COLO668 (cell line): ENCODE measurements at regions not wholly inside any gene's neighbourhood (a gene's known extent, or its start where the extent isn't known, plus 50 kb on each side); places are given as distances from the start of the nearest gene placed in this dataset.
"Not testable (repeated sequence)": the region's sequence is repeated elsewhere in the genome, so short reads cannot be mapped to it uniquely, and the experiment has no call there.

Source experiments
- DNase-seq: peaks from one replicate; lab custom pipeline; 2025; ENCODE audit not compliant: unreplicated experiment; lab: John Stamatoyannopoulos, UW

DNA sequence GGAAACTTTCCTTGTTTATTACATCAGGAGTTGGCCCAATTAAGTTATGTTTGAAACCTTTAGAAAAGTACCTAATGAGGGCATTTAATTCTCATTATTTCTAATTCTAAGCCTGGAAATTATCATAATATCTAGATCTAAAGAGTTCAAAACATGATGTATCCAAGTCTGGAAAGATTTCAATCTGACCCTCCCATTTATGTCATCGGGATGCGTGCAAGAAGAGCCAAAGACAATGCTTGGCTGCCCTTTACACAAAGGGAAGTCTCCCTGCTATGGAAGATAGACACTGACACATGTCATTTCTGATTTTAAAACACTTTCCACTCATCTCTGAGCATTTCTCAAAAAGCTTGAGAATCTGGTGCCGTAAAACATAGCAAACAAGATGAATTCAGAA is 222.4 kb downstream of the ANTXR2 start:
- no peak for DNase-seq

DNA sequence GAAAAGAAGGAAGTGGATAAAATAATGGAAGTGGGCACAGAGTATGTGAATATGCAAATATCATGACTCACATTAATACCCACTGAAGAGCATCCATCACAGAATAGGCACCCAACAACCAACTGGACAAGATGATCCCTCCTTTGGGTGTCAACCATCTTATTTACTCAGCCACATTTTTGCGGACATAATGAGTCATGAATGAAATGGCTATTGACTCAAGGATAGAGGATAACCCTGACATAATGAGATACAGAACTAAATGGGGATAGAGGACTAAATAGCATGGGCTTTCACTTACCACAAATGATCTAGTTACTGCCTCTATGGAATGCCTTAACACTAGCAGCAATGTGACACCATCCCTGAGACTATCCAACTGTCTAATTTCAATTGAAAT is 224.7 kb downstream of the ANTXR2 start:
- peak; percentile 20 for DNase-seq

DNA sequence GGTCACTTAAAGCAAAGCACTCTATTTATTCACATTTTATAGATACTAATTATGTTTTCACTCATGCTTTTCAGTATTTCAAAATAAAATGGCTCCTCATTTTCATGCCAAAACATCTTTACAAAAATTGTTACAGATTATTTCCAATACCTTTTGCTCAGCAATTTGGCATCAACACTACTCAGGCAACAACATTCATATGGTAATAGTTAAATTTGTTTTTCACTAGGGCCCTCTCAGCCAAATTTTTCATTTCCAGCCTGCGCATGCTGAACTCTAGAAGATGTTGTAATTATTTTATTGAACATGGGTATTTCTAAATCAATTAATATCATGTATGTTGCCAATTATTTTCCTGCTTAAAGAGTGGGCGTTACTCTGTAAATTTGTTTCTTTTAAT is 225.6 kb downstream of the ANTXR2 start:
- DNase-seq, result no peak

DNA sequence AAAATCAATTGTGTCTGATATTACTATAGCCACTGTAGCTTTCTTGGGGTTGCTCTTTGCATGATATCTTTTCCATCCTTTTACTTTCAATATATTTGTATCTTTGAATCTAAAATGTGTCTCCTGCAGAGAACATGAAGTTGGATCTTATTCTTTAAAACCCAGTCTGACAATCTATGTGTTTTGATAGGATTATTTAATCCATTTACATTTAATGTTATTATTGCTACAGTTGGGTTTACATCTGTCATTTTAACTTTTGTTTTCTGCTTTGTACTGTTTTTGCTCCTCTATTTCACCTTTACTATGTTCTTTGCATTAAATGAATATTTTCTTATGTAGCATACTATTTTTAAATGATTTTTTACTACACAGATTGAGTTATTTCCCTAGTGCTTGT is 230.9 kb downstream of the ANTXR2 start:
- no peak for DNase-seq

DNA sequence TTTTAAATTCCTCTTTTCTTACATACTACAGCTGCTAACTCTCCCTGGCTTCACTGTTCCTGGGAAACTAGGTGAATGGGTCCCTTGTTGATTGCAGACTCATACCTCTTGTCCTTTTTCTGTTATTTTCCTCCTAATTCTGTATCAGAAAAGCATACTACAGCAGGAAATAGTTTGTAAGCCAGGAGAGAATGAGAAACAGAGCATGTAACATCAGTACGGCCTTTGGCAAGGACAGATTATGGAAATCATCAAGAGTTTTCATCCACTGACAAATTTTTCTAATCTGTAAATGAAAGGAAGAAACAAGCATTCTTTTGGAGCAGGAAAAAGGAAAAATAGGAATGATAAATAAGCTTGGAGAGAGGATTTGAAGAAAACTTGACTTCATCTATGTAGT is 239.2 kb downstream of the ANTXR2 start:
- DNase-seq, result no peak

DNA sequence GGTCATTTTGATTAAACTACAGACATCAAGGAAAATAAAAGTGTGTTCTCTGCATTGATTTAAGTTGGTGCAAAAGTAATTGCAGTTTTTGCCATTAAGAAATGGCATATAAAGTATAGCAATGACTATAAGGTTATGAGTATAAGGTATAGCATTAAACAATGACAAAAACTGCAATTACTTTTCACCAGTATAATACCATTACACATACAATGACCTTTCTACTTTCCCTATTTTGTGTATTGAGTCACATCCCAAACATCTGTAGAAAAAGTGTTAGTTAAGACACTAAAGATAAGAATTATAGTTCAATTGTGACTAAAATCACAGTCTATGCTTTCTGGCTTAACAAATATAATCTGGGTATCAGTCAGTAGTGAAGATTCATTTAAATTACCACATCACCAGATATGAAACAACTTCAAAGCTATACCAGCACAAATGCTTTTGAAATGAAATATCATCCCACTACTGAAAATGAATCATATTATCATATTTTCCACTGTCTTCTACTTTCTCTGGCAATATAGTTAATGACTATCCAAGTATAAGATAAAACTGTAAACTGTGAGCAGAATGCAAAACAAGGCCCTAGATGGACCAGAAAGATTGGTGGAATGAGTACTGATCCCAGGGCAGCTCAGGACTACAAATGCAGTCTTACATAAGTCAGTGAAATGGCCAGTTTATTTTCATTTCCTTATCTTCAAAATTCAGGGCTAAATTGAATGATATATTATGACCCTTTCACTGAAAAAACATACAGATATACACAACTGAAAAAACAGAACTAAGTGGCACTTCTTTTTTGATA is 241.1 kb downstream of the ANTXR2 start:
- no peak for DNase-seq

DNA sequence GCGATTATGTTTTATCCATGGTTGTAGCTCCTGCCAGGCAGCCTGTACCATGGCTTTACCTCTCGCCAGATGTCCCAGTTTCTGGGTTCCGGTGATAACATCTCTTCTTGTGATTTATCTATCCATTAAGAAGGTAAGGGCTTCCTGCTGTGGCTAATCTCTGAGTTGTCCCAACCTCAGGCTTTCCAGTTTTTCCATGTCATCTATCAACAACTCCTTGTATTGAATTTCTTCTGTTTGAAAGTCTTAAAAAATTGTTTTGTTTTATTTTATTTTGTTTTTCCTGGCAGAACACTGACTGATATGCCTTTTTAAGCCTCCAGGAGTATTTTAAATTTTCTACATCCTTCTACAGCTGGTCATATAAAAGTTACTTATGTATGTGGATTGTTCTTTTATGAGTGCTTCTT is 241.9 kb downstream of the ANTXR2 start:
- no peak for DNase-seq

DNA sequence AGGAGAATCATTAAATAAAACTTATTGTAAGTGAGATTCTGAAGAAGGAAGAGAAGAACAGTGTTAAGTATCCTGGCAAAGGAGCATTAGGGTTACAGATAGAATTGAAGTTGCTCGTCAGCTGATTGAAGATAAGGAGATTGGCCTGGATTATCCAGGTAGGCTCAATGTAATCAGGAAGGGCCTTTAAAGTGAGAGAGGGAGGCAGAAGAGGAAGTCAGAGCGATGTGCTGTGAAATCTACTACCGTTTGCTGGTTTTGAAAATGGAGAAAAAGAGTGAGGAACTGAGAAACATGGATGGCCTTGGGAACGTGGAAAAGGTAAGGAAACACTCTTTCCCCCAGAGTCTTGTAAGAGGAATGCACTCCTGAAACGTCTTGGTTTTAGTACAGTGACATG is 245.7 kb downstream of the ANTXR2 start:
- DNase-seq, result no peak

DNA sequence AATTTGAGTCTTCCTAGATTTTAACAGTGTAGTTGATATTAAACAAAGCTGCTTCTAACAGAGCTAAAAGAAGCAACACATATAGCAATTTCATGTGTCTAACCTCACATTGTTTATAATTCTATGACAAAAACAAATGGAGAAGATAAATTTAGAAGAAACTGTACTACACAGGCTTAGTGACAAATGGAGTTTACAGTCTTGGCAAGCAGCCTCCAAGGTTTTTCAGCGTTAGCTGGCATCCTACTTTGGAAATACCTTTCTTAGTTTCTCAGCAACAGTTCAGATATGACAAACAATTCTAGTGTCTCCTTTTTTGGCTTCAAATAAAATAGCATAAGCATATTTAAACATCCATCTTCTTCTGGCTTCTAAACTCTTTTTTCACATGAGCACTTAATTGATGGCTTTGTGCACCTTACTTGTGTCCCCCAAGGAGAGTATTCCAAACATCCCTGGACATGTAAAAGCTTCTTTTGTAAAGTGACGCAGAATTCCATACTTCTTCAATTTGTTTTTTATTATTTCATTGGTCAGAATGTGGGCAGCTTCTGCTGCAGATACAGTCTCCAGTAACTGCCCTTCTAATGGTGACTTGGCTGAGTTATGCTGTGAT is 249.8 kb downstream of the ANTXR2 start:
- DNase-seq, result no peak

DNA sequence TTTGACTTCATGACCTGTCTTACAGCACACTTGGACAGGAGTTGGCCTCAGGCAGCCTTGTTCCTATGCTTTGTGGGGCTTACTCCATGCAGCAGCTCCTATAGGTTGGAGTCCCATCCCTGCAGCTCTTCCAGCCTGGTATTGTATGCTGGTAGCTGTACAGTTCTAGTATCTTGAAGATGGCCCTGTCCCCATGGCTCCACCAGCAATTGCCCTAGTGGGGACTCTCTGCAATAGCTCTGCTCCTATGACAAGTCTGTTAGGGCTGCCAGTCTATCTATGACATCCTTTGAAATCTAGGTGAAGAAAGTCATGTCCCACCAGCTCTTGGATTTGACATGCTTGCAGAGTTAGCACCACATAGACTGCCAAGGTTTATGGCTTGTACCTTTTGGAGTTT is 252.6 kb downstream of the ANTXR2 start:
- no peak for DNase-seq

DNA sequence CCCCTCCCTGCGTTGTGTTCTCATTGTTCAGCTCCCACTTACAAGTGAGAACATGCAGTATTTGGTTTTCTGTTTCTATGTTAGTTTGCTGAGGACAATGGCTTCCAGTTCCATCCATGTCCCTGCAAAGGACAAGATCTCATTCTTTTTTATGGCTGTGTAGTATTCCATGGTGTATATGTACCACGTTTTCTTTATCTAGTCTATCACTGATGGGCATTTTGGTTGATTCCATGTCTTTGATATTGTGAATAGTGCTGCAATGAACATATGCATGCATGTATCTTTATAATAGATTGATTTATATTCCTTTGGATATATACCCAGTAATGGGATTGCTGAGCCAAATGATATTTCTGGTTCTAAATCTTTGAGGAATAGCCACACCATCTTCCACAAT is 265.1 kb downstream of the ANTXR2 start:
- DNase-seq, result not testable (repeated sequence)

DNA sequence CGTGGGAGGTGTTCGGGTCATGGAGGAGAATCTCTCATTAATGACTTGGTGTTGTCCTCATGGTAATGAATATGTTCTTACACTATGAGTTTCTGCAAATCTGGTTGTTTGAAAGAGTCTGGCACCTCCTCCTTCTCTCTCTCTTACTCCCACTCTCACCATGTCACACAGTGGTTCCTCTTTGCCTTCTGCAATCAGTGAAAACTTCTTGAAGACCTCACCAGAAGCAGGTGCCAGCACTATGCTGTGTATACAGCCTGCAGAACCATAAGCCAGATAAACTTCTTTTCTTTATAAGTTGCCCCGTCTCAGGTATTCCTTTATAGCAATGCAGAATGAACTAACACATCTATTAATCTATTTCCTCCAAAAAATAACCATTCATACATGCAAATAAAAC is 275.0 kb downstream of the ANTXR2 start:
- DNase-seq, result no peak

DNA sequence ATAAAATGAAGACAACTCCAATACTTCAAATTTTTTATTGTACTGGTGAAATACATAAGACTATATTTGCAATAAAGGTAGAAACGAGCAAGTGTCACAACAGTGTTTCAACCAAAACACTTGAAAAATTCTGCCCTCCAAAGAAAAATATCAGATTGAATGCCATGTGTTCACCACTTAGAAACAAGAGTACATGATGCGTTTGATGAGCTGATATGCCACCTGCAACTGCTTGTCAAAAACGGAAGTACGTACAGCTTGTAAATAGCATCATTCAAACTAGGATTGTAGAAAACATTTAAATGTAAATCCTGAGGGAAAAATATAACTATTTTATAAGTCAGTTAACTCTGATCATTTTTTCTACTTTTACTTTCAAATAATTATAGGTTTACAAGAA is 276.1 kb downstream of the ANTXR2 start:
- DNase-seq, result no peak

DNA sequence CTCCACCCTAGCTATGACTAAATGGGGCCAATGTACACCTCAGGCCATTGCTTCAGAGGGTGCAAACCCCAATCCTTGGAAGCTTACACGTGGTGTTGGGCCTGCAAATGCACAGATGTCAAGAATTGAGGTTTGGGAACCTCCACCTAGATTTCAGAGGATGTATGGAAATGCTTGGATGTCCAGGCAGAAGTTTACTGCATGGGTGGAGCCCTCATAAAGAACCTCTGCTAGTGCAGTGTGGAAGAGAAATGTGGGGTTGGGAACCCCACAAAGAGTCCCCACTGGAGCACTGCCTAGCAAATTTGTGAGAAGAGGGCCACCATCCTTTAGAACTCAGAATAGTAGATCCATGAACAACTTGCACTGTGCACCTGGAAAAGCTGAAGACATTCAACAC is 284.1 kb downstream of the ANTXR2 start:
- DNase-seq, result no peak

DNA sequence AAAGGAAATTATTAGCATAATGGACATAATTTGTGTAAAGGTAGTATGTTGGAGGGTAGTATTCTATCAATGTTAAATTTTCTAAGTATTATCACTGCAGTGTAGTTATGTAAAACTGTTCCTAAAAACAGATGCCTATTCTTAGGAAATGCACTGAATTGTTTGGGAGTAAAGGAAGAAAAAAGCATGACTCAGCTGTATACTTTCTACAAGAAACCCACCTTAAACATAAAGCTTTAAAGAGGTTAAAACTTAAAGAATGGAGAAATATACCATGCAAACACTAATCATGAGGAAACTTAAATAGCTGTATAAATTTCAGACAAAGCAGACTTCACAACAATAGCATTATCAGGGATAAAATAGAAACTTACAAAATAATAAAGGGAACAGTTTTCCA is 292.9 kb downstream of the ANTXR2 start:
- DNase-seq, result no peak

DNA sequence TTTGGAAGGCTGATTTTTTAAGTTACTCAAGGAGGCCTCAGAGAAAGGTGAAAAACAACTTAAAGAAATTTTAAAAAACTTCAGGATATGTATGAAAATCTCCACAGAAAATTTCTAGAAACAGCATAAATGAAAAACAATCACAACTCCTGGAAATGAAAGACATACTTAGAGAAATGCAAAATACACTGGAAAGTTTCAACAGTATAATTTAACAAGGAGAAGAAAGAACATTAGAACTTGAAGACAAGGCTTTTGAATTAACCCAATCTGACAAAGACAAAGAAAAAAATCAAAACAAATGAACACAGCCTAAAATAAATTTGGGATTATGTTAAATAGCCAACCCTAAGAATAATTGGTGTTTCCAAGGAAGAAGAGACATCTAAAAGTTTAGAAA is 300.5 kb downstream of the ANTXR2 start:
- DNase-seq, result no peak

DNA sequence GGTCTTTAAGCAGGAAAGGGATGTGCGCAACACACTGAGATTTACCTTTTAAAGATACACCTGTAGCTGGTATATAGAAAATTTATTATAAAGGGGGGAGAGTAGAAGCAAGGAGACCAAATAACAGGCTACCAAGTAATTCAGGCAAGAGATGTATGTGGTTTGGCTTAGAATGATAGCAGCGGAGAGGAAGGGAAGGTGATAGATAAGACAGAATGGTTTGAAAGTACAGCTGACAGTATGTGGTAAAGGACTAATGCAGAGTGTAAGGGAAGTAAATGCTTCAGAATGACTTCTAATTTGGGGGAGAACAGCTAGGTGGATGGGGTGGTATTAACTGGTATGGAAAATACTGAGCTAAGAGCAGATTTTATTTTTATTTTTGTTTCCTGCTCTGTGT is 308.9 kb downstream of the ANTXR2 start:
- no peak for DNase-seq

DNA sequence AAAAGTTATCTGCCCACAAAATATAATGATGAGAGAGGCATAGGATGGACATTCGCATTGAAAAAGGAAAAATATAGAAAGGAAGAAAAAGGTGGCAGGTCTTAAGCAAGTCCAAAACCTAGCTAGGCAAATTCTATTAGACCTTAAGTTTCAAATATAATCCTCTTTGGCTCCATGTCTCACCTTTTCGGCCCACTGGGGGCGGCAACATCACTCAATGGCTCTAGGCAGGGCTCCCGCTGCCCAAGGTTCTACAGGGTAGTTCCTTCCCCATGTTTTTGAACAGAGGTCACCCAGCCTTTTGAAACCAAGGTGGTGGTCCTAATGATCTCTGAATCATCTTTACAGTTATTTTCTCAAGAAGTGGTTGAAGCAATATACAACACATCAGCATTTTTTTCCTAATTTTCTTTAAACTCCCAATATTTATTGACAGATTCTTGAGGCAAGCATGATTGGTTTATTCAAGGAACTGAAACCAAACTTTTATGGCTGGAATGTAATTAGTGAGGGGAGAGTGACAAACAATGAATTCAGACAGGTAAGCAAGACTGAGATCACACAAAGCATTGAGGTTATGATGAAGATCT is 309.4 kb downstream of the ANTXR2 start:
- no peak for DNase-seq

DNA sequence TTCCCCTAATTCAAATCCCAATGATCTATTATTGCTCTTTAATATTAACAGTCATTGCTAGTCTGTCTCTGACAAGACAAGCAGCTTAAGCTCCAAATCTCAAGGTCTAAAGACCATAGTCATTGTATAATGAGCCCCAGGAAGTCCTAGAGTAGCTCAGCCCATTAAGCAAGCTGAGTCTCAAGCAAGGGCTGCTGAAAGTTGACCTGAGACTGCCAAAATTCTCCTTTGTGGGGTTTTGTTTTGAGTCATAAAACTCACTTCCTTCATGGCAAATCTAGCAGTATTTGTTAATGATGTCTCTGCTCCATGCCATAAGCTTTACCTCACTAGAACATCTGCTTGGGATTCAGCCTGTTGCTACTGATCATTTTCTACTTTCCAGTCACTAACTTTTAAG is 313.2 kb downstream of the ANTXR2 start:
- no peak for DNase-seq

DNA sequence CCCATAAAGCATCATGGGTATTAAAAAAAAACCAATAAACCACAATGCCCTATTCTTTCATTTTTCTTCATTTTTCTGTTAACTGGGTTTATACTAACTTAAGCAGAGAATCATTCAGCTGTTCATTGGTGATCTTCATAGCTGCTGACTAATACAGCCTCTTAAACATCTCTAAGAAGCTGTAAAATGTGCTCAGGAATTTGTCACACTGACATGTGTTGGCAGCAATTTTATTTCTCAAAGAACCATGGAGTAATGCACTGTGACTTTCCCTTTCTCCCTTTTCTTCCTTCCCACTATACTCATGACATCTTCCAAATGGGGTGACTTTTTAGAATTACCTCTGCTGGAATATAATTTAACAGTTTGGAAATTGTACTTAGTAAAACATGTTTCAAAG is 315.4 kb downstream of the ANTXR2 start:
- no peak for DNase-seq

DNA sequence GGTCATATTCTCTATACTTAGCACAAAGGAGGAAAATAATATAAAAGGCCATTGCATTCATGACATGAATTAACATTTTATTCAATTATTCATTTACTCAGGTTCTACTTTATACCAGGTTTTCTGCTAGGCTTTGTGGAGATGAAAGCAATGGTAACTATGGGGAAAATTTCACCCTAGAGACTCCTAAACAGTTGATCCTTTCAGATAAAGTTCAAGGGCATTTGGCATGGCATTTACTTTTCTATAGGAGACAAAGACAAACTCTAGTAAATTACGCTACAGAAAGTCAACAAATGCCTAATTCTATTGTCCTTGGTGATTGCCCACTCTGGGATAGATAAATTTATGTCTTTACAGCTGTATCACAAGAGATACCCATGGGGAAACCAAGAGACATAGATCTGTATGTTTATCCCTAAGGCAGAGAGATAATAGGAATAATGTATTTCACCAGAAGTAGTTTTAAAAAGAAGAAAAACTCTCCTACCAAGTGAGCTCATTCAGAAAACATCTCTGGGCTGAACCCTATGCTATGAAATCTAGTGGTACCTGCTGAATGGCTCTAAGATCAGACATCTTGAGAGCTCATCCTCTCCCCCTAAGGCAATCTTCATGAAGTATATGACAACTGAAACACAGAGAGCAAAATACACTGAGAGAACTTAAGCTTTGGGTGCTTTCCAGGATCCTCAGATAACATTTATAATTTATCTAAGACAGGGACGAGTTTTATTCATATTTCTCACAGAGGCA is 316.7 kb downstream of the ANTXR2 start:
- no peak for DNase-seq

DNA sequence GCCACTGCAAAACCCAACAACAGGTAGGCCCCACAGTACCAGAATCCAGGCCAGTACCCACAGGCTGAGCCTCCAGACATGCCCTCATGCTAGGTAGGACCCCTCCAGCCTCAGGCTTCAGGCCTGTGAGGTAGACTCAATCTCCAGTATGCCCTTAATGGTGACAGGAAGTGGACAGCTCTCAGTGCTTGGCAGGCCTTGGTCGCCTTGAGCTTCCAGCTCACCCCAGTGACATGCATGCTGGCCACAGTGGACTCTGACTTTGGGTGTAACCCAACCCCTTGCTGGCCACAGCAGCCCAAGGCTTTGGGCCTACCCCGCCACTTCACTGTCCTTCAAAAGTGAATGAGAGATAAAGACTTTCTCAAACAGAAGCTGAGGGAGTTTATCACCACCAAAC is 324.2 kb downstream of the ANTXR2 start:
- DNase-seq, result no peak
